GM23338 (cell line): ENCODE measurements at regions not wholly inside any gene's neighbourhood (a gene's known extent, or its start where the extent isn't known, plus 50 kb on each side); places are given as distances from the start of the nearest gene placed in this dataset.

Experiments used
- EZH2phosphoT487 ChIP-seq: fragments of 200-600 bp; sonication (generic); IDR thresholded peaks from one replicate; pipeline ENCODE4 v1.8.1; 2018; ENCODE audit warnings: antibody characterized with exemption; ENCODE audit not compliant: unreplicated experiment
- POLR2AphosphoS5 ChIP-seq: IDR thresholded peaks from 2 replicates; pipeline ENCODE4 v1.6.1; 2016; ENCODE audit warnings: antibody characterized with exemption, low read depth
- REST ChIP-seq: IDR thresholded peaks from one replicate; pipeline ENCODE4 v1.6.1; 2018; ENCODE audit warnings: antibody characterized with exemption; ENCODE audit not compliant: unreplicated experiment
- TF ChIP-seq, protein P1 (sequence below), 2 experiments: fragments of 200-600 bp in 1 of 2; sonication (generic) in 1 of 2; conservative IDR thresholded peaks; 2 replicates each; pipeline versions ENCODE4 v1.5.1 to v1.6.1; 2016 to 2017; ENCODE audit warnings: antibody characterized with exemption in 2 of 2, low read depth in 2 of 2, mild to moderate bottlenecking in 2 of 2, moderate library complexity in 1 of 2

DNA sequence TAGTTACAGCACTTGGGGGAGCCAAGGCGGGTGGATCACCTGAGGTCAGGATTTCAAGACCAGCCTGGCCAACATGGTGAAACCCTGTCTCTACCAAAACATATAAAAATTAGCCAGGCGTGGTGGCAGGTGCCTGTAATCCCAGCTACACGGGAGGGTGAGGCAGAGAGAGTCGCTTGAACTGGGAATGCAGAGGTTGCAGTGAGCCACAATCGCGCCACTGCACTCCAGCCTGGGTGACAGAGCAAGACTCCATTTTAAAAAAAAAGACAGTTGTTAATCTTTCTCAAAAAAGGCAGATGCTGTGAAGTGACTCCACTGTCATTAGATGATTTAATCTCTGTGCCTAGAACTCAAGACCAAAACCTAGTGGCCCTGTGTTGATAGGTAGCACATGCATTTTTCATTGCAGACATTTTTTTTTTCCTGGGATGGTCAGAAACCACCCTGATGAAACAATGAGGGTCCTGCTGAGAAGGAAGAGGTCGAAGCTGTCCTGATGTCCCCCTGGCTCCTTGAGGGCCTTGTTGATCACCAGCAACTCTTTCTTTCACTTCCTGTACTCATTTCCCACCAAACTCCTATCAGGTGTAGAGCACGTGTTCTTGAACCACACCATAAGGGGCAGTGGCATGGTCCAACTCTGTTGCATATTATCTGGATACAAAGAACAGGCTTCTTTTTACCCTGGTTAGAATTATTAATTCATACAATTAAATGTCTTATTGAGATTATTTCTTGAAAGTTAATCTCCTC is 382.2 kb downstream of the ICE1 start:
- TF ChIP-seq, protein P1, sequence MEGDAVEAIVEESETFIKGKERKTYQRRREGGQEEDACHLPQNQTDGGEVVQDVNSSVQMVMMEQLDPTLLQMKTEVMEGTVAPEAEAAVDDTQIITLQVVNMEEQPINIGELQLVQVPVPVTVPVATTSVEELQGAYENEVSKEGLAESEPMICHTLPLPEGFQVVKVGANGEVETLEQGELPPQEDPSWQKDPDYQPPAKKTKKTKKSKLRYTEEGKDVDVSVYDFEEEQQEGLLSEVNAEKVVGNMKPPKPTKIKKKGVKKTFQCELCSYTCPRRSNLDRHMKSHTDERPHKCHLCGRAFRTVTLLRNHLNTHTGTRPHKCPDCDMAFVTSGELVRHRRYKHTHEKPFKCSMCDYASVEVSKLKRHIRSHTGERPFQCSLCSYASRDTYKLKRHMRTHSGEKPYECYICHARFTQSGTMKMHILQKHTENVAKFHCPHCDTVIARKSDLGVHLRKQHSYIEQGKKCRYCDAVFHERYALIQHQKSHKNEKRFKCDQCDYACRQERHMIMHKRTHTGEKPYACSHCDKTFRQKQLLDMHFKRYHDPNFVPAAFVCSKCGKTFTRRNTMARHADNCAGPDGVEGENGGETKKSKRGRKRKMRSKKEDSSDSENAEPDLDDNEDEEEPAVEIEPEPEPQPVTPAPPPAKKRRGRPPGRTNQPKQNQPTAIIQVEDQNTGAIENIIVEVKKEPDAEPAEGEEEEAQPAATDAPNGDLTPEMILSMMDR (conservative IDR thresholded peaks at IDR 0.05; ENCODE audit: low read depth in 2 of 2), result no peak
- no peak for TF ChIP-seq REST
- TF ChIP-seq POLR2AphosphoS5, result no peak
- no peak for TF ChIP-seq EZH2phosphoT487
